Body of pancreas (tissue), 4 donors: ENCODE measurements at regions not wholly inside any gene's neighbourhood (a gene's known extent, or its start where the extent isn't known, plus 50 kb on each side); places are given as distances from the start of the nearest gene placed in this dataset.

ENCODE experiments used
- POLR2A ChIP-seq, 3 donors: fragments of 450-650 bp; IDR thresholded peaks; one replicate each; pipeline ENCODE4 v1.6.1; 2016; ENCODE audit warnings: antibody characterized with exemption in 3 of 3, mild to moderate bottlenecking in 2 of 3
- TF ChIP-seq, protein P1 (sequence below), 7 experiments: fragments of 450-650 bp in 4 of 7; fragments of 200-600 bp in 3 of 7; sonication (generic) in 3 of 7; IDR thresholded peaks; one replicate each; pipeline ENCODE4 v1.5.1; 2016 to 2019; ENCODE audit warnings: antibody characterized with exemption in 7 of 7

DNA sequence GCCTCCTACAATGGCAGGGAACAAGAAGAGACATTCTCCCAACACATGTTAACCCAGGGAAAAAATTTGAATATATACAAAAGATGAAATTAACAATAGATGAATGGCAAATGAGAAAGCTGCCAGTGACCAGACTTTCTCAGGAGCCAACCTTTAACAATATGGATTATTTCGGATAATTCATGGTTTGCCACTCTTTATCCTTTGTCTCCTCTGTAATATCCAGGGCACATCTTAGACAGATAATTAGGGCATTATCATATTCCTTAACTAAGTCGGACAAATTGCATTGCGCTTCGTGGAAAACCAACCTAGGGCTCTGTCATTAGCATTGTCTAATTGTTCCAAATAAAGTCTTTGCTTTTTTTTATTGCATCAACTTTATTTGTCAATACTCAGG is 97.3 kb downstream of the CDCA7 start:
- TF ChIP-seq, protein P1, sequence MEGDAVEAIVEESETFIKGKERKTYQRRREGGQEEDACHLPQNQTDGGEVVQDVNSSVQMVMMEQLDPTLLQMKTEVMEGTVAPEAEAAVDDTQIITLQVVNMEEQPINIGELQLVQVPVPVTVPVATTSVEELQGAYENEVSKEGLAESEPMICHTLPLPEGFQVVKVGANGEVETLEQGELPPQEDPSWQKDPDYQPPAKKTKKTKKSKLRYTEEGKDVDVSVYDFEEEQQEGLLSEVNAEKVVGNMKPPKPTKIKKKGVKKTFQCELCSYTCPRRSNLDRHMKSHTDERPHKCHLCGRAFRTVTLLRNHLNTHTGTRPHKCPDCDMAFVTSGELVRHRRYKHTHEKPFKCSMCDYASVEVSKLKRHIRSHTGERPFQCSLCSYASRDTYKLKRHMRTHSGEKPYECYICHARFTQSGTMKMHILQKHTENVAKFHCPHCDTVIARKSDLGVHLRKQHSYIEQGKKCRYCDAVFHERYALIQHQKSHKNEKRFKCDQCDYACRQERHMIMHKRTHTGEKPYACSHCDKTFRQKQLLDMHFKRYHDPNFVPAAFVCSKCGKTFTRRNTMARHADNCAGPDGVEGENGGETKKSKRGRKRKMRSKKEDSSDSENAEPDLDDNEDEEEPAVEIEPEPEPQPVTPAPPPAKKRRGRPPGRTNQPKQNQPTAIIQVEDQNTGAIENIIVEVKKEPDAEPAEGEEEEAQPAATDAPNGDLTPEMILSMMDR (IDR thresholded peaks at IDR 0.05), result no peak
- TF ChIP-seq POLR2A (IDR thresholded peaks at IDR 0.05), result no peak
